SH-SY5Y (cell line): ENCODE measurements at regions not wholly inside any gene's neighbourhood (a gene's known extent, or its start where the extent isn't known, plus 50 kb on each side); places are given as distances from the start of the nearest gene placed in this dataset.

Experiments
- GATA2 ChIP-seq: IDR thresholded peaks from 2 replicates; pipeline ENCODE4 v1.6.1; 2011; ENCODE audit warnings: mild to moderate bottlenecking, low read depth, low read length
- GATA3 ChIP-seq: IDR thresholded peaks from 2 replicates; pipeline ENCODE4 v1.6.1; 2011; ENCODE audit warnings: low read depth, mild to moderate bottlenecking, low read length, moderate library complexity

DNA sequence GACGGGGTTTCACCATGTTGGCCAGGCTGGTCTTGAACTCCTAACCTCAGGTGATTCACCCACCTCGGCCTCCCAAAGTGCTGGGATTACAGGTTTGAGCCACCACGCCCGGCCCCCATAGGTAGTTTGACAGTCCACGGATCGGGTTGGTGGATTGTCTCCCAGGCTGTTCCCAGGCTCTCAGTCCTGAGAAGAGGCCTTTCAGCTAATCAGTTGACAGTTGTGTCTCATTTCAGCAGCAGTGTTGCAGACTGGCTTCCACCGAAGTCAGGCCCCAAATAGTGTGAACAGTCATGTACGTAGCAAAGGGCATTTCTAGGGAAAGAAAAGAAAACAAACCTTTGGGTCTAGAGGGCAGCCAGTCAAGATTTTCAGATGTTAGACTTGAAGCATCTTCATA lies 102.4 kb upstream of the TLR3 start:
- TF ChIP-seq GATA3 (no peak), GATA2 (no peak)
